K562 (cell line): ENCODE measurements at regions not wholly inside any gene's neighbourhood (a gene's known extent, or its start where the extent isn't known, plus 50 kb on each side); places are given as distances from the start of the nearest gene placed in this dataset.

ENCODE experiments used
- HNRNPUL1 ChIP-seq: fragments of 200-400 bp; formaldehyde crosslinking; IDR thresholded peaks from 2 replicates; pipeline ENCODE4 v1.6.1; 2017; ENCODE audit warnings: low read length
- IRF2 ChIP-seq: sonication (generic); formaldehyde crosslinking; IDR thresholded peaks from 2 replicates; pipeline ENCODE4 v1.8.1; 2022; ENCODE audit warnings: mild to moderate bottlenecking, missing genetic modification reagents
- MXI1 ChIP-seq: IDR thresholded peaks from 2 replicates; pipeline ENCODE4 v1.6.1; 2011; ENCODE audit warnings: low read depth, mild to moderate bottlenecking, improper control_type of control experiment, low read length
- PHF20 ChIP-seq: fragments of 450-650 bp; IDR thresholded peaks from 2 replicates; pipeline ENCODE4 v1.6.1; 2018; ENCODE audit not compliant: partially characterized antibody
- PHF8 ChIP-seq: fragments of 200-600 bp; sonication (generic); IDR thresholded peaks from 2 replicates; pipeline ENCODE4 v1.6.1; 2012; ENCODE audit warnings: mixed run types, mild to moderate bottlenecking, inconsistent platforms, low read length, moderate library complexity, borderline replicate concordance
- POLR2A ChIP-seq: fragments of 450-650 bp; conservative IDR thresholded peaks from 2 replicates; pipeline ENCODE4 v1.6.1; 2016
- POLR2AphosphoS5 ChIP-seq: IDR thresholded peaks from 2 replicates; pipeline ENCODE4 v1.6.1; 2011; ENCODE audit warnings: mild to moderate bottlenecking, low read depth, low read length, moderate library complexity; ENCODE audit not compliant: control insufficient read depth, insufficient read depth
- RNF2 ChIP-seq: sonication (generic); IDR thresholded peaks from 2 replicates; pipeline ENCODE4 v1.6.1; 2016
- SMAD1 ChIP-seq: fragments of 150-350 bp; IDR thresholded peaks from 2 replicates; pipeline ENCODE4 v1.6.1; 2014; ENCODE audit warnings: low read length, low read depth; ENCODE audit not compliant: partially characterized antibody
- SREBF2 ChIP-seq: sonication (generic); formaldehyde crosslinking; IDR thresholded peaks from 2 replicates; pipeline ENCODE4 v1.4.0; 2020; ENCODE audit warnings: mild to moderate bottlenecking, missing genetic modification reagents
- TAF1 ChIP-seq: IDR thresholded peaks from 2 replicates; pipeline ENCODE4 v1.6.1; 2011; ENCODE audit warnings: mild to moderate bottlenecking, low read length, moderate library complexity; ENCODE audit not compliant: insufficient read depth, control insufficient read depth, severe bottlenecking; ENCODE audit errors: extremely low read depth
- TAF15 ChIP-seq: fragments of 200-400 bp; formaldehyde crosslinking; IDR thresholded peaks from 2 replicates; pipeline ENCODE4 v1.6.1; 2017; ENCODE audit warnings: mild to moderate bottlenecking, low read depth, low read length, moderate library complexity
- ZEB2 ChIP-seq: fragments of 450-650 bp; IDR thresholded peaks from 2 replicates; pipeline ENCODE4 v1.6.1; 2016
- TF ChIP-seq, protein P1 (sequence below), 3 experiments: IDR thresholded peaks in 2 of 3; conservative IDR thresholded peaks in 1 of 3; 2 replicates each; pipeline ENCODE4 v1.5.1; 2011 to 2012; ENCODE audit warnings: low read length in 3 of 3, mild to moderate bottlenecking in 3 of 3, control low read depth in 2 of 3, improper control_type of control experiment in 1 of 3, inconsistent platforms in 1 of 3, low read depth in 1 of 3, mixed read lengths in 1 of 3, moderate library complexity in 1 of 3; ENCODE audit not compliant: insufficient read depth in 2 of 3

DNA sequence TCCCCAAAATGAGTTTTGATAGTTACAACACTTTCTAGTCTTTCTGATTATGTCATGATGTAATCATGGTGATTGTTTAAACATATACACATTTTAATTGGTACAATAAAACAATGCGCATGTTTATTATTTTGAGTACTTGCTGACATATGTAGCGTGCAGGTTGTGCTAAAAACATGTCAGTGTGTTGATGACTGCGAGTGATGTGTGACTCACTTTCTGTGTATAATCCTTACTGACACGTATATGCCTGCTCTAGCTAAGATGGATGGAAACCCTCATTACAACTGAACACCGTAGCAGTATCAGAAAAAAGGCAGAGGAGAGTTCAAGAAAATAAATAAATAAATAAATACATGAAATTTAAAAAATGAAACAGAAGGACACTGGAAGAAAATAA lies 1552.4 kb upstream of the FLRT2 start:
- TF ChIP-seq SMAD1 = no peak
- TF ChIP-seq PHF20 = no peak
- no peak for TF ChIP-seq PHF8
- TF ChIP-seq POLR2A = no peak
- TF ChIP-seq SREBF2 (CRISPR knock-in tag) = no peak
- no peak for TF ChIP-seq TAF15
- no peak for TF ChIP-seq ZEB2
- TF ChIP-seq POLR2AphosphoS5 = no peak
- TF ChIP-seq RNF2 = no peak
- TF ChIP-seq IRF2 (CRISPR knock-in tag) = no peak
- no peak for TF ChIP-seq HNRNPUL1
- TF ChIP-seq MXI1 = no peak
- TF ChIP-seq TAF1 = no peak
- TF ChIP-seq, protein P1, sequence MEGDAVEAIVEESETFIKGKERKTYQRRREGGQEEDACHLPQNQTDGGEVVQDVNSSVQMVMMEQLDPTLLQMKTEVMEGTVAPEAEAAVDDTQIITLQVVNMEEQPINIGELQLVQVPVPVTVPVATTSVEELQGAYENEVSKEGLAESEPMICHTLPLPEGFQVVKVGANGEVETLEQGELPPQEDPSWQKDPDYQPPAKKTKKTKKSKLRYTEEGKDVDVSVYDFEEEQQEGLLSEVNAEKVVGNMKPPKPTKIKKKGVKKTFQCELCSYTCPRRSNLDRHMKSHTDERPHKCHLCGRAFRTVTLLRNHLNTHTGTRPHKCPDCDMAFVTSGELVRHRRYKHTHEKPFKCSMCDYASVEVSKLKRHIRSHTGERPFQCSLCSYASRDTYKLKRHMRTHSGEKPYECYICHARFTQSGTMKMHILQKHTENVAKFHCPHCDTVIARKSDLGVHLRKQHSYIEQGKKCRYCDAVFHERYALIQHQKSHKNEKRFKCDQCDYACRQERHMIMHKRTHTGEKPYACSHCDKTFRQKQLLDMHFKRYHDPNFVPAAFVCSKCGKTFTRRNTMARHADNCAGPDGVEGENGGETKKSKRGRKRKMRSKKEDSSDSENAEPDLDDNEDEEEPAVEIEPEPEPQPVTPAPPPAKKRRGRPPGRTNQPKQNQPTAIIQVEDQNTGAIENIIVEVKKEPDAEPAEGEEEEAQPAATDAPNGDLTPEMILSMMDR (IDR thresholded peaks at IDR 0.05 in 2 of 3, conservative IDR thresholded peaks at IDR 0.05 in 1 of 3; ENCODE audit: insufficient read depth in 2 of 3, low read depth in 1 of 3, low read length in 3 of 3) = no peak
